ENCODE measurements at regions not wholly inside any gene's neighbourhood (a gene's known extent, or its start where the extent isn't known, plus 50 kb on each side); places are given as distances from the start of the nearest gene placed in this dataset.

GRCh38 chr3:162632672-162633071, 1136.1 kb downstream of the OTOL1 start:
- Histone ChIP-seq H2AFZ (ENCODE audit: low read depth, low read length) (no peak overlapping the region), H3K79me2 (ENCODE audit: control insufficient read depth, insufficient read depth, low read length) (no peaks in the 10 kb centered on the region), H3K4me3 (no peak overlapping the region), H3K4me2 (ENCODE audit: insufficient read depth, low read length) (no peak overlapping the region), H3K9me1 (ENCODE audit: control insufficient read depth, insufficient read depth, low read length) (no peaks in the 10 kb centered on the region), H3K9ac (ENCODE audit: insufficient read depth in 1 of 2, low read depth in 2 of 2, low read length in 2 of 2) (no peak overlapping the region), H3K4me1 (replicated peaks in 1 of 2; ENCODE audit: control insufficient read depth in 2 of 2, insufficient read depth in 2 of 2, low read length in 2 of 2) (no peaks in the 10 kb centered on the region), H3K27ac (ENCODE audit: extremely low read depth, low read depth, low read length) (no peak overlapping the region), H3K27me3 (ENCODE audit: control insufficient read depth in 2 of 2, insufficient read depth in 2 of 2, low read length in 2 of 2) (no peaks in the 10 kb centered on the region), H4K20me1 (replicated peaks; ENCODE audit: control insufficient read depth, insufficient read depth, low read length) (no peaks in the 10 kb centered on the region), H3K9me3 (replicated peaks; ENCODE audit: control insufficient read depth, insufficient read depth, low read depth, low read length) (no peaks in the 10 kb centered on the region), H3K36me3 (ENCODE audit: control insufficient read depth, insufficient read depth, low read length) (no peaks in the 10 kb centered on the region)
- intact Hi-C loops (cut with micrococcal nuclease) = no loop called here
- DNase-seq (ENCODE audit: extremely low read depth in 1 of 4, low spot score in 3 of 4) (no peak), ATAC-seq (no peak), FAIRE-seq (no peak)
- WGBS (ENCODE audit: insufficient coverage, low coverage, missing lambda C conversion rate) = 6% methylated on average over 2 of the region's 2 CpGs
- BruUV-seq (replicated peaks) = no TSS peak
- ChIA-PET CTCF (ENCODE audit: low intra/inter-chr PET ratio) (no interaction called here), POLR2A (no interaction called here)
- in situ Hi-C loops (cut with MboI) = no loop called here
- TF ChIP-seq ZBTB17 (CRISPR knock-in tag; IDR thresholded peaks at IDR 0.05) = no peak
- no peak for TF ChIP-seq IFI16 (CRISPR knock-in tag; IDR thresholded peaks at IDR 0.05)
- TF ChIP-seq, protein P1, sequence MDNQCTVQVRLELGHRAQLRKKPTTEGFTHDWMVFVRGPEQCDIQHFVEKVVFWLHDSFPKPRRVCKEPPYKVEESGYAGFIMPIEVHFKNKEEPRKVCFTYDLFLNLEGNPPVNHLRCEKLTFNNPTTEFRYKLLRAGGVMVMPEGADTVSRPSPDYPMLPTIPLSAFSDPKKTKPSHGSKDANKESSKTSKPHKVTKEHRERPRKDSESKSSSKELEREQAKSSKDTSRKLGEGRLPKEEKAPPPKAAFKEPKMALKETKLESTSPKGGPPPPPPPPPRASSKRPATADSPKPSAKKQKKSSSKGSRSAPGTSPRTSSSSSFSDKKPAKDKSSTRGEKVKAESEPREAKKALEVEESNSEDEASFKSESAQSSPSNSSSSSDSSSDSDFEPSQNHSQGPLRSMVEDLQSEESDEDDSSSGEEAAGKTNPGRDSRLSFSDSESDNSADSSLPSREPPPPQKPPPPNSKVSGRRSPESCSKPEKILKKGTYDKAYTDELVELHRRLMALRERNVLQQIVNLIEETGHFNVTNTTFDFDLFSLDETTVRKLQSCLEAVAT (IDR thresholded peaks at IDR 0.05) = no peak
- TF ChIP-seq CBX2 (IDR thresholded peaks at IDR 0.05; ENCODE audit: insufficient read depth, low read length, poor library complexity, severe bottlenecking) = no peak
- no peak for TF ChIP-seq GATAD2B (IDR thresholded peaks at IDR 0.05; ENCODE audit: borderline replicate concordance)
- TF ChIP-seq ZC3H11A (IDR thresholded peaks at IDR 0.05; ENCODE audit: low read depth, low read length) = no peak
- TF ChIP-seq ZNF253 (CRISPR knock-in tag; conservative IDR thresholded peaks at IDR 0.05) = no peak
- no peak for TF ChIP-seq CHD7 (IDR thresholded peaks at IDR 0.05; ENCODE audit: low read depth, low read length)
- TF ChIP-seq HMG20A (CRISPR knock-in tag; conservative IDR thresholded peaks at IDR 0.05) = no peak
